HG03432 (cell line): ENCODE measurements at regions not wholly inside any gene's neighbourhood (a gene's known extent, or its start where the extent isn't known, plus 50 kb on each side); places are given as distances from the start of the nearest gene placed in this dataset.

Source experiments
- ATAC-seq: cut with Tn5 transposase; IDR thresholded peaks from one replicate; pipeline ENCODE4 v1.9.1; 2021; ENCODE audit warnings: mild to moderate bottlenecking, moderate library complexity; ENCODE audit not compliant: unreplicated experiment

DNA sequence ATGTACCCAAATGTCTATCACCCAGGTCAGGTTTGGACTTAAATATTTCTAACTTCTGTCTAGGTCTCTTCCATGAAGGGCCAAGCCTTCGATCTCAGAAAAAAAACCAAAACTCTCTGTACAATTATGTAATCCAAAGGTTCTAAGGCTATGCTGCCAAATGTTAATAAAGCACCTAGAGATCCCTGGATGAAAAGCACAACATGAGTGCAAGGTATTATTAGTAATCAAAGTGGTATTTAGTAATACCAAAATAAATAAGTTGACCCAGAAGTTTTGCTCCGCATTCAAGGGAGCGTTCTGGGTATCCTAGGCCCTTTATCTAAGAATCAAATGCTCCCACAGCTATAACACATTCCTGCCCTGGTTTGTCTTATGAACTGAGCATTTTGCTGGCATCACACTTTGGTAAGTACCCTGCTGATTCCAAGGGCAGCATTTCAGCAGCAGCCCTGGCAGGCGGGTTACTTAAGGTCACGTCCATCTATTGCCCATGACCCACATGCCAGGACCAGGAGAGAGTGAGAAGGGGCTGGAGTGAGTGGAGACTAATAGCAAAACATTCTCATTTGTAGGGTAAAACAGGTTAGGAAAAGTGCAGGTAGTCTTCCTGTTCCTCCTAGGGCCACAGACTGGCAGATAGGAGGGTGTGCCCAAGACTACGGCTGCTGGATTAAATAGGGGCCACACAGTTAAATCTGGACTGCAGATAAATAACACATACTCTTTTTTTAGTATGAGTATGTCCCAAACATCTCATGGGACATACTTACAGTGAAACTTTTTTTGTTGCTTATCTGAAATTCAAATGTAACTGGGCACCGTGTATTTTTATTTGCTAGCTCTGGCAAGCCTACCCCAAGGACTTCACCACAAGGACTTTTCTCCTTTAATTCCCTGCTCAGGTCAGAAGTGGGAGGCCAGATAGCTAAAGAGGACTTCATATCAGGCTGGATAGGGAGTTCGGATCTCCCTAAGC, 76.0 kb upstream of the SNRK start:
- no peak for ATAC-seq

DNA sequence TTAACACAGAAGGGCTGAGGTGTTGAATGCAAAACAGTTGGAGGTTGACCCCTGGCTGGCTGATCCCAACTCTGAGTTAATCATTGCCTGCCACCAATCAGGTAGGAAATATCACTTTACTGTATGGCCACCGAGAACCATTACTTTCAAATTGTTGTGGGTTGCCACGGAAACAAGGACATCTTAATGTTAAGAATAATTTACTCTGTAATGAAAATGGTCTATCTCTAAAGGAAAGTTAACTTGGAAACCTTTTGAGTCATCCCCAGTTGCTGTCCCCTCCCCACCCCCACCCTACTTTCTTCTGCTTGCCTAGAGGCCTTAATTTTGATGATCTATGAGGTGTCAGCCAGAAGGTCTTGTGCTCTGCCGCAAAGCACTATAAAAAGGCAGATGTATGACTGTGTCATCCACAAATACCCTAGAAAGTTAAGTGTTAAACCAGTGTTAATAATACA, 78.7 kb upstream of the SNRK start:
- no peak for ATAC-seq

- no peak for ATAC-seq
These were observed 79.7 kb upstream of the SNRK start for GRCh38 chr3:43206632-43207031.

- ATAC-seq, result no peak
These were observed 80.2 kb upstream of the SNRK start for GRCh38 chr3:43206105-43206504.

DNA sequence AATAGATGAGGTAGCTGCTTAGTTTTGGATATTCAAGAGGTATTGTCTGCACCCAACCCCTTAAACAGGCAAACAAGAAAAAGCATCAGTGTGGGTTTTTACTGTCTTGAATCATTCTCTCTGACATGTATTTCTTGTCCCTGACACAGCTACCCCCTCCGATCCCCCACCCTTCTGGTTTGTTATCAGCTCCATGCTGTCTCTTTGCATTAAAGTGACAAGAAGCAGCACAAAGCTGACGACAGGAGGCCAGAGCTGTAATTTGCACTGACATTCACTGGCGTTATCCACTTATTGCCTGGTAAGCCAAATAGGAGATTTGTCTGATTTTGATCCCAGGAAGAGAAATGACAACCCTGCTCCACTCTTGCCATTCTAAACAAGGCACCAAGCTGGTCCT, 83.3 kb upstream of the SNRK start:
- ATAC-seq, result no peak

GRCh38 chr3:43201581-43201980, 84.8 kb upstream of the SNRK start:
- no peak for ATAC-seq

DNA sequence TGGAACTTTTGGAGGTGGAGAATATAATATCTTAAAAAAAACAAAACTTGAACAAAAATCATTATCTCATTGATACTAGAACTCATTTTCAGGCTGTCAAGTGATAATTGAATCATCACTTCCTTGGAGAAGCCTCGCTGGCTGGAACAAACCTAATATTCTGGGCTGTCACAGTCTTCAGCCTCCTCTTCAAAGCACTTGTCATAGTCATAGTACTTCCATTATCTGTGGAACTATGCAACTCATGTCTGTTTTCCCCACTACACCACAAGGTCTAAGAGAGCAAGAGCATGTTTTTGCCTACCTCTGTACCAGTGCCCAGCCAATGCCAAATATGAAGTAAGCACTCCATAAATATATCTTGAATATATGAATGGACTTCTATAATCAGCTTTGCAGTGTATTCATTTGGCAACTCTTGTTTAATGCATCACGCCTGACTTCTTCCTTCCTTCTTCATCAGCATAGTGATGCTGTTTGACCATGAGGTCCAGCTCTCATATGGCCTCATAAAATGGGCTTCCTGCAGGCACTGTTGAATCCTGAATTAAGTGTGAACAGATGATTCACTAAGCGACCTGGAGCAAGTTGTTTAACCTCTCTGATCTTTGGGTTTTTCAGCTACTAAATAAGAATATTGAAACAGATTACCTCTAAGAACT, 86.6 kb upstream of the SNRK start:
- ATAC-seq, result no peak

DNA sequence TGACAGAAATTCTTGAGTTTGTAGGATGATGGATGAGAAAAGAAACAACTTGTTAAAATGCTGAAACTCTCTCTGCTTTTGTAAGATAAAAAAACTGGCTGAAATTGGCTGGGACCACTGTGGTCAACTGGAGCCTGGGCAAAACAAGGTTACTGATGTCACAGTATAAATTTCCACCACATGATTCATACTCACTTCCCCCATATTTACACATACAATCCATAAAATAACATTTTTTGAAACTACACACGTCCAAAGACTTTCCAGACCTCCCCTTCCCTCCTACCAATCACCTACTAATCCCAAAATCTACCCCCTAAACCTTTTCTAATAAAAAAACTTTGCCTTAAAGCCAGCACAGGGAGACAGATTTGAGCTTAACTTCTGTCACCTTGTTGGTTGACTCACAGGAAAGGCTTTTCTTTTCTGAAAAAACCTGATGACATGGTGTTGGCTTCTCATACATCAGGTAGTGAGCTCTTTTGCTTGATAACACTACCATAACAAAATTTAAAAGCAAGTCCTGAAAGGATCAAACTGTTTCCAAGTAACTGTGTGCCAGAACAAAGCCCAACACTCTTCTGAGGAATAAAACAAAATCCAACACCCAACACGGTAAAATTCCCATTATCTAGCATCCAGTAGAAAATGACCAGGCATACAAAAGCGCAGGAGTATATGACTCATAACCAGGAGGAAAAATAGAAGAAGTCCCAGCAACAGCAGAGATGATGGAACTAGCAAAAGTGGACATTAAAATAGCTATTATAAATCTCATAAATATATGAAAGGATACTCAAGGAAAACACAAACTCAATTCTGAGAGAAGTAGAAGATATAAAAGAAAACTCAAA, 87.3 kb upstream of the SNRK start:
- no peak for ATAC-seq

- ATAC-seq, result no peak
These were observed 88.0 kb upstream of the SNRK start for GRCh38 chr3:43198301-43198700.

GRCh38 chr3:43197181-43197580, 89.2 kb upstream of the SNRK start:
- ATAC-seq, result no peak

DNA sequence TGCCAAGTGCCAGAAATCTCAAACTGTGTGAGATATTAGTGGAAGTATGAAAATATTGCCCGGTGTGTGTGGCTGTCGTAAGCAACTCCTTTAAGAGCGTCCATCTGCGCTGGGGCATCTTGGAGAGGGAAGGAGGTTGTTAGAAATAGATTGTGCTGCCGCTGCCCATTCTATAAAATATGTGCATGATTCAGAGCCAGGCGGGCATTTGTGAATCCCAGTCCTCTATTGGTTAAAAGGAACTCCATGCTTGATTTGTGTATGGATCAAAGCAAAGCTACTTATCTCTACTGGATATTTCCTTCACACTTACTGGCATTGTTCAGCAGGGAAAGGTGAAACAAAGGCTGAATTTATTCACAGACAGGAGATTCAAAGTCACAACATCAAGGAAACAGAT, 89.6 kb upstream of the SNRK start:
- ATAC-seq, result no peak

GRCh38 chr3:43195115-43195498, 89.2 kb upstream of the POMGNT2 start:
- no peak for ATAC-seq

DNA sequence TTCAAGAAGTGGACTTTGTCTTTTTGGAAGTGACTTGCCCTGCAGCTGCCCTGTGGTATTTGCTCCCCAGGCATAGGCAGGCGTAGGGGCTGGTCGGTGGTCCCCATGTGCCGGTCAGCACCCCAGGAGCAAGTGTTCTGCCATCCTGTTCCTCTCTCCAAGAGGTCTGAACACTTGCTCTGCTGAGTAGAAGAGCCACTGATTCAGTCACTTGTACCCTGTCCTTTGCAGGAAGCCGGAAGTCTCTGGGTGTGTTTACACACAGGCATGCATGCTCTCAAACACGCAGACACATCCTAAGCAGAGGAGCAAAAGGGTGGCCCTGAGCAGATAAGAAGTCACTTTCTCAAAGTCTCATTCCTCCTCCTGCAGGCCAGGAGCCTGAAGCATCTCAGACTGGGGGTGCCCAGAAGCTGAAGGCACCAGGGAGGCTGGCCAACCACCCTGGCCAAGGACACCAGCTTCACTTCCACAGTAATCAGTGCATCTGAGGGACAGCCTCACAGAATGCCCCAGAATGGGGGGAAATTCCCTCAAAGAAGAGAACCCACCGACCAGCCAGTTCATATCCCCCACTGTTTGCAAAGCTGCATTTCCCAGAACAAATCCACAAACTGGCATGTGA, 88.7 kb upstream of the POMGNT2 start:
- no peak for ATAC-seq

- ATAC-seq, result no peak
These were observed 88.2 kb upstream of the POMGNT2 start for GRCh38 chr3:43194069-43194468.

DNA sequence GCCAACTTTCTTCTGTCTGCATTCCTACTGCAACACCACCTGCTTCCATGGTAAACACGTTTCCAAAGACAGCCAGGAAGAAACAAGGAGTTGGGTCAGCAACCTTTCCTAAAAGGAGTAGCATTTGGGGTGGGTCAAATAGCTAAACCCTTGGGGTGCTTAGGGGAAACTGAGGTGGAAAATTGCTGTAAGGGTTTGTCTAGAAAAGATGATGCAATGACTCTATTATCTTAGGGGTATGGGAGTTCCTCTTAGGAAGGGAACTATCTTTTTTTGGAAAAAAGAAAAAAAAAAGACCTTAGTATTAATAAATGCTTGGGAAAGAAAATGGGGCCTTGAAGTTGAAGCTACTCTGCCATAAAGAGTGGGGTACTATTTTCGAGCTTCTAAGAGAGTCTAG, 86.1 kb upstream of the POMGNT2 start:
- ATAC-seq, result no peak

GRCh38 chr3:43191116-43191515, 85.2 kb upstream of the POMGNT2 start:
- ATAC-seq, result no peak

DNA sequence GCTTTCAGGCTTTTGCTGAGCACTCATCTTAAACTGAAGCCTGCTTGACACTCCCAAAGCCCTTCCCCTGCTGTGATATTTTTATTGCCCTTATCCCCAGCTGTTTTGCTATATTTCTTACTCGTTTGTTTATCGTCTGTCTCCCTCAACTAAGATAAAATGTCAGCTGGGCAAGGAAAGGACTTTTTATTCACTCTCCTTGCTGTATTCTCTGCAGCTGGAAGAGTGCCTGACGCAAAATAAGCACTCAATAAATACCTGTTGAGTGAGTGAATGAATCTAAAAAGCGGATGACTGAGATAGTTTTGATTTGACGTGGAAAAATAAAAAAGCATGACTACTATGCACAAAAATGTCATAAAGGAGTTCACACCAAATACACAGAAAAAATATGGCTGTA, 84.8 kb upstream of the POMGNT2 start:
- no peak for ATAC-seq

GRCh38 chr3:43187836-43188479, 82.1 kb upstream of the POMGNT2 start:
- ATAC-seq, result no peak

DNA sequence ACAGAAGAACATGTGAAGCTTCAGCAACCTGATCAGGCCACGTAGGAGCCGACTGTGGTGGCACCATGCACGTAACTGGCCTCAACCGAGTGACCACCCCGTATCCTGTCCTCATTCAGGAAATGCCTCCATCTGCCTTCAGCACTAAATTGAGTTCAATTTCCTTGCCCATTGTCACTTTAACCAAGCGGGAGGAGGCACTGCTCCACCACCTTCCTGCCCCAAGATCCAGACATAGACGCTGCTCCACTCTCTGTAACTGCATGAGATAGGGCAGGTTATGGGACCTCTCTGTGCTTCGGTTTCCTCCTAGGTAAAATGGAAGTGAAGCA, 80.1 kb upstream of the POMGNT2 start:
- no peak for ATAC-seq

DNA sequence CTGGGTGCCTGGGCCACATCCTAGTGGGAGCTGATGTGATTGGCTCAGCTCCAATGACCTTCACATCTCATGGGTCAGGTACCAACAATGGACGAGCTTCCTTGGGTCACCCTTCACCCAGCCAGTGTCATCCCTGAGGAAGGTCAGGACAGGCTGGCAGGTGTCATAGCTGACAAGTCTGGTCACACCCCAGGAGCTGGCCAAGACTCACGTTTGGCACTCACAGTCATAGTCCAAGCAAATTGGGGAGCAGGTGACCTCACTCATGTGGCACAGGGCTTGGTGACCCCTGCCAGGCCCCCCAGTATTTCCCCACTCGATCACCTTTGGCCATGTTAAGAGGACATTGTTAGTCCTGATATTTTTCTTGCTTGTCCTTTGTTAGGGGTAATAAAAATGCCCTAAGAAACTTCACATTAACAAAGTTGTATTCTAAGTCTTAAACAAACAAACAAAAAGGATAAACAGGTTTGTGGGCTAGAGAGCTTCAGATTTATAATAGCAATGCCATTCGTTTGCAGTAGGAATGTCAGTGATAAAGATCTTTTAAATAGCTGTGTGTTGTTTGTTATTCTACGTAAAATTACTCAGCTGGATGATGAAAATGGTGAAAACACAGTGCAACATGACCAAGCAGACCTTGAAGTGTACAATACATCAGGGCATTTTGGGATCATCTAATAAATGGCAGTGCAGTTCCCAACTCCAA, 79.5 kb upstream of the POMGNT2 start:
- no peak for ATAC-seq
